ENCODE measurements at regions not wholly inside any gene's neighbourhood (a gene's known extent, or its start where the extent isn't known, plus 50 kb on each side); places are given as distances from the start of the nearest gene placed in this dataset.

GRCh38 chr2:8033546-8034096 lies 648.2 kb upstream of the ID2 start:
- TF ChIP-seq REST (IDR thresholded peaks at IDR 0.05) (no peak), KDM1A (IDR thresholded peaks at IDR 0.05; ENCODE audit: low read depth) (no peak), CTCF (IDR thresholded peaks at IDR 0.05) (no peak), RARB (CRISPR knock-in tag; IDR thresholded peaks at IDR 0.05) (no peak), POLR2A (IDR thresholded peaks at IDR 0.05; ENCODE audit: low read length) (no peak), CBX8 (IDR thresholded peaks at IDR 0.05) (no peak)
